ENCODE measurements at regions not wholly inside any gene's neighbourhood (a gene's known extent, or its start where the extent isn't known, plus 50 kb on each side); places are given as distances from the start of the nearest gene placed in this dataset.

DNA sequence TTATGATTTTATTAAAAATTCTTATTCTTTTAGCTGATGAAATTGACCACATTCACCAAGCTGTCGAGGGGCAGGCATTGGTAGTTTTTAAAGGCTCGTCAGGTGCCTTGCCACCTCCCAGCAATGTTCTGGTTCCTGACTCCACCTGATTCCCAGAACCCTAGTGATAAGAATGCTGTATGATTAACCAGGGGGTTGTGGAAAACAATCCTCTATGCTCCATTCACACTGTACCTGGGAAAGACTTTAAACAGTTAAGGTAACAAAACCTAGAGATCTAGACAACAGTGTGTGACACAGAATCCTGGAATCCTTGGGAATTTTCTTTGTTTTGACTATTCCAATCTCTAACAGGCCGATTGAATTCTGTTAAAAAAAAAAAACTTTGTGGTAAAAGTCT lies 165.7 kb upstream of the OLIG3 start:
- Histone ChIP-seq H4K8ac (ENCODE audit: low read depth in 2 of 2, low read length in 2 of 2) (no peak overlapping the region), H2AK9ac (replicated peaks; ENCODE audit: low read depth, low read length, poor library complexity) (no peak overlapping the region), H2BK5ac (ENCODE audit: low read depth, low read length, poor library complexity, severe bottlenecking) (no peak overlapping the region), H3K23ac (ENCODE audit: low read depth, low read length) (no peak overlapping the region), H3K4me3 (ENCODE audit: insufficient read depth, low read depth, low read length) (no peak overlapping the region), H4K5ac (ENCODE audit: low read depth, low read length) (no peak overlapping the region), H3K36me3 (ENCODE audit: control insufficient read depth, insufficient read depth, low read length) (no peaks in the 10 kb centered on the region), H3K4me2 (ENCODE audit: low read depth, low read length) (no peak overlapping the region), H3K79me1 (ENCODE audit: low read depth in 1 of 2, low read length in 2 of 2) (no peaks in the 10 kb centered on the region), H3K56ac (ENCODE audit: extremely low read depth, insufficient read depth, low read length) (no peak overlapping the region), H3K14ac (replicated peaks; ENCODE audit: low read depth, low read length) (no peak overlapping the region), H4K91ac (ENCODE audit: insufficient read depth, low read depth, low read length) (no peak overlapping the region), H2AK5ac (ENCODE audit: low read depth, low read length) (no peak overlapping the region), H2BK20ac (ENCODE audit: low read depth, low read length) (no peak overlapping the region), H3K27ac (ENCODE audit: insufficient read depth, low read length) (no peak overlapping the region), H4K20me1 (ENCODE audit: insufficient read depth, low read length) (no peaks in the 10 kb centered on the region), H3K27me3 (ENCODE audit: control insufficient read depth, insufficient read depth, low read length) (no peaks in the 10 kb centered on the region; the same call in none of the 2 replicates), H2BK120ac (ENCODE audit: low read depth, low read length) (no peak overlapping the region), H3K18ac (ENCODE audit: low read depth, low read length) (no peak overlapping the region), H3K4me1 (ENCODE audit: control insufficient read depth, insufficient read depth, low read length) (no peaks in the 10 kb centered on the region), H2AFZ (replicated peaks; ENCODE audit: low read length, poor library complexity) (no peak overlapping the region), H2BK15ac (ENCODE audit: low read depth, low read length) (no peak overlapping the region), H3K4ac (ENCODE audit: low read depth, low read length) (no peak overlapping the region), H3K9ac (ENCODE audit: low read depth, low read length) (no peak overlapping the region), H3K9me3 (ENCODE audit: control insufficient read depth, insufficient read depth, low read length) (peaks cover 2% of the 10 kb centered on the region; the same call in 1 of the 2 replicates), H3K9me1 (ENCODE audit: insufficient read depth, low read length) (no peaks in the 10 kb centered on the region)
- intact Hi-C loops (cut with micrococcal nuclease) (no loop called here), in situ Hi-C loops (cut with MboI; ENCODE audit: low sequenced_read_pairs) (no loop called here), dilution Hi-C loops (cut with HindIII; ENCODE audit: low sequenced_read_pairs, unreplicated experiment) (no loop called here)
- ChIA-PET POLR2A (ENCODE audit: unreplicated experiment) (no interaction called here), CTCF (no interaction called here)
- TF ChIP-seq POLR2A (IDR thresholded peaks at IDR 0.05; ENCODE audit: low read depth, low read length) (no peak), CHD1 (IDR thresholded peaks at IDR 0.05; ENCODE audit: low read depth, low read length) (no peak), SMC3 (IDR thresholded peaks at IDR 0.05; ENCODE audit: low read depth, low read length) (no peak), MAFK (IDR thresholded peaks at IDR 0.05; ENCODE audit: low read depth, low read length) (no peak), RCOR1 (IDR thresholded peaks at IDR 0.05; ENCODE audit: insufficient replicate concordance, low read length) (no peak), MXI1 (IDR thresholded peaks at IDR 0.05; ENCODE audit: borderline replicate concordance, low read depth, low read length) (no peak), RAD21 (IDR thresholded peaks at IDR 0.05; ENCODE audit: low read length) (no peak), BHLHE40 (IDR thresholded peaks at IDR 0.05; ENCODE audit: low read depth, low read length) (no peak)
- TF ChIP-seq, protein P1, sequence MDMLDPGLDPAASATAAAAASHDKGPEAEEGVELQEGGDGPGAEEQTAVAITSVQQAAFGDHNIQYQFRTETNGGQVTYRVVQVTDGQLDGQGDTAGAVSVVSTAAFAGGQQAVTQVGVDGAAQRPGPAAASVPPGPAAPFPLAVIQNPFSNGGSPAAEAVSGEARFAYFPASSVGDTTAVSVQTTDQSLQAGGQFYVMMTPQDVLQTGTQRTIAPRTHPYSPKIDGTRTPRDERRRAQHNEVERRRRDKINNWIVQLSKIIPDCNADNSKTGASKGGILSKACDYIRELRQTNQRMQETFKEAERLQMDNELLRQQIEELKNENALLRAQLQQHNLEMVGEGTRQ (IDR thresholded peaks at IDR 0.05; ENCODE audit: low read depth, low read length), result no peak
- ATAC-seq (ENCODE audit: low read depth) (no peak), DNase-seq (no peak)
- BruUV-seq (replicated peaks), result no TSS peak
- no CpG with 5 or more reads among the region's 3 CpGs for WGBS, 2 experiments (ENCODE audit: extremely low coverage in 2 of 2, insufficient read length in 1 of 2)
